ENCODE measurements at regions not wholly inside any gene's neighbourhood (a gene's known extent, or its start where the extent isn't known, plus 50 kb on each side); places are given as distances from the start of the nearest gene placed in this dataset.

DNA sequence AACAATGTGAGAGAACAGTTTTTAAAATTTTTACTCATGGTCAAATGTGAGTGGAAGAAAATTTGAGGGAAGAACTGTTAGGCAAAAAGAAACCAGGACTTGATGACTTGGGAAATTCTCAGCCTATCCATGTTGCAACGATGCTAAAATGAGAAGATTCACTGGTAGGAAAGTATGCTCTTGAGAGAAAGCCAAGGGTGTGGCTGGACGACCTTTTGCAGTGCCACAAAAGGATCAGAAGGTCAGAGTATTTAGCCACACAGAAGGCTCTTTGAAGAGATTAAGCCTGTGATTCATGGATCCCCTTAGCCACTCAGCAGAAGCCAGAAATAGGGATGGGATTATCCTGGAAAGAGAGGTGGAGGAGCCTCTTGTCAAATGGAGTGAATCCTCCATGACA lies 336.8 kb downstream of the LRIG3 start:
- no peaks in the 10 kb centered on the region for H3K4me1 ChIP-seq (ENCODE audit: control insufficient read depth in 4 of 4, insufficient read depth in 4 of 4, low read length in 3 of 4)
- TF ChIP-seq NR2F2 (IDR thresholded peaks at IDR 0.05) (no peak), RAD21 (IDR thresholded peaks at IDR 0.05) (no peak), FOXA2 (IDR thresholded peaks at IDR 0.05) (no peak), SP1 (IDR thresholded peaks at IDR 0.05) (no peak)
- no peak for DNase-seq (ENCODE audit: low spot score)
- 59% methylated on average over 2 of the region's 2 CpGs for WGBS
- H3K36me3 ChIP-seq (ENCODE audit: control insufficient read depth in 4 of 4, insufficient read depth in 3 of 4, low read depth in 1 of 4, low read length in 3 of 4) = no peaks in the 10 kb centered on the region
- H3K27me3 ChIP-seq (ENCODE audit: control insufficient read depth in 4 of 4, insufficient read depth in 4 of 4, low read length in 3 of 4) = no peaks in the 10 kb centered on the region
- no peak overlapping the region for H3K9ac ChIP-seq (ENCODE audit: low read depth in 1 of 2, low read length in 2 of 2)
- H3K9me3 ChIP-seq (ENCODE audit: control insufficient read depth in 4 of 4, low read length in 3 of 4) = no peaks in the 10 kb centered on the region
- no peak overlapping the region for H3K4me3 ChIP-seq (ENCODE audit: low read depth in 1 of 3, low read length in 3 of 3)
- H3K27ac ChIP-seq (ENCODE audit: low read depth in 1 of 2, low read length in 2 of 2) = no peak overlapping the region

DNA sequence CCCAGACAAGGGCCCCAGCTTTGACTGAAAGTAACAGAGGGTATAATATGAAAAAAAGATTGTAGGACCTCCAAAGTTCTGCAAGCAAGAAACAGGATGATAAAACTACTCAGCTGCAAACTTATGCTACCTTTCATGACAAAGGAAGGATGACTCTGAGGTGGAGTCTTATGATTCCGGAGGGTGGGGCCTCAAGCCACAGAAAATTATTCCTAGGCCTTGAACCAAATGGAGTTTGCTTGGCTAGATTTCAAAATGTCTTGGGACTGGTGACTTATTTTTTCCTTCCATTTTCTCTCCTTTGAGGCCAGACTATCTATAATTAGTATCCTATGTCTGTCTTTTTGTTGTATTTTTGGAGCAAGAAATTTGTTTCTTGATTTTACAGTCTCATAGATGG lies 336.4 kb downstream of the LRIG3 start:
- Histone ChIP-seq H3K4me3 (ENCODE audit: low read depth in 1 of 3, low read length in 3 of 3) (no peak overlapping the region), H3K9me3 (ENCODE audit: control insufficient read depth in 4 of 4, low read length in 3 of 4) (no peaks in the 10 kb centered on the region), H3K36me3 (ENCODE audit: control insufficient read depth in 4 of 4, insufficient read depth in 3 of 4, low read depth in 1 of 4, low read length in 3 of 4) (no peaks in the 10 kb centered on the region), H3K9ac (ENCODE audit: low read depth in 1 of 2, low read length in 2 of 2) (no peak overlapping the region), H3K4me1 (ENCODE audit: control insufficient read depth in 4 of 4, insufficient read depth in 4 of 4, low read length in 3 of 4) (no peaks in the 10 kb centered on the region), H3K27me3 (ENCODE audit: control insufficient read depth in 4 of 4, insufficient read depth in 4 of 4, low read length in 3 of 4) (no peaks in the 10 kb centered on the region), H3K27ac (ENCODE audit: low read depth in 1 of 2, low read length in 2 of 2) (no peak overlapping the region)
- TF ChIP-seq HNF4A (conservative IDR thresholded peaks at IDR 0.05) (no peak), NR2F2 (IDR thresholded peaks at IDR 0.05) (no peak), GABPA (IDR thresholded peaks at IDR 0.05 in 1 of 2, conservative IDR thresholded peaks at IDR 0.05 in 1 of 2) (no peak), MAX (IDR thresholded peaks at IDR 0.05) (no peak)
- DNase-seq (ENCODE audit: low spot score) = no peak
- 84% methylated on average over 1 of the region's 1 CpG for WGBS

DNA sequence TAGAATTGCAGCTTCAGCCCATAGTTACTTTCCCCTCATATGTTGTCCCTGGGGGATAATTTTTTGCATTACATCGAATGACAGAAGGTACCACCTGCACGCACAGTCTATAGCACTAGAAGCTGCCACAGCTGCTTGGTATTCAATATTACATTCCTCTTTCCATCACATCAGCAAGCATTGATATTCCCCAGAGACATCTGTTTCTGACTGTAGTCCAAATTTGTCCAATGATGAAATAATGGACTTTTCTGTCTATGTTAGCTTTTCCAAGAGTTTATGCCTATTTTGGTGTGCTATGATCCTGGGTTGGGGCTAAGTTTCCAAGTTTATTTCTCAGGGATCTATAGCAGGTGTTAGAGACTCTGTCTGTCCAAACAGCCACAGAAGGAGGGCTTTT lies 335.4 kb downstream of the LRIG3 start:
- WGBS = 85% methylated on average over 2 of the region's 2 CpGs
- Histone ChIP-seq H3K4me3 (ENCODE audit: low read depth in 1 of 3, low read length in 3 of 3) (no peak overlapping the region), H3K9ac (ENCODE audit: low read depth in 1 of 2, low read length in 2 of 2) (no peak overlapping the region), H3K4me1 (ENCODE audit: control insufficient read depth in 4 of 4, insufficient read depth in 4 of 4, low read length in 3 of 4) (no peaks in the 10 kb centered on the region), H3K9me3 (ENCODE audit: control insufficient read depth in 4 of 4, low read length in 3 of 4) (no peaks in the 10 kb centered on the region), H3K27ac (ENCODE audit: low read depth in 1 of 2, low read length in 2 of 2) (no peak overlapping the region), H3K27me3 (ENCODE audit: control insufficient read depth in 4 of 4, insufficient read depth in 4 of 4, low read length in 3 of 4) (no peaks in the 10 kb centered on the region), H3K36me3 (ENCODE audit: control insufficient read depth in 4 of 4, insufficient read depth in 3 of 4, low read depth in 1 of 4, low read length in 3 of 4) (no peaks in the 10 kb centered on the region)
- no peak for DNase-seq (ENCODE audit: low spot score)
- TF ChIP-seq GABPA (IDR thresholded peaks at IDR 0.05 in 1 of 2, conservative IDR thresholded peaks at IDR 0.05 in 1 of 2) (no peak), FOXA2 (IDR thresholded peaks at IDR 0.05) (no peak), MAX (IDR thresholded peaks at IDR 0.05) (no peak), RAD21 (IDR thresholded peaks at IDR 0.05) (no peak), HNF4G (IDR thresholded peaks at IDR 0.05) (no peak), ZBTB33 (IDR thresholded peaks at IDR 0.05) (no peak)
- TF ChIP-seq, protein P1, sequence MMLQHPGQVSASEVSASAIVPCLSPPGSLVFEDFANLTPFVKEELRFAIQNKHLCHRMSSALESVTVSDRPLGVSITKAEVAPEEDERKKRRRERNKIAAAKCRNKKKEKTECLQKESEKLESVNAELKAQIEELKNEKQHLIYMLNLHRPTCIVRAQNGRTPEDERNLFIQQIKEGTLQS (IDR thresholded peaks at IDR 0.05) = no peak

DNA sequence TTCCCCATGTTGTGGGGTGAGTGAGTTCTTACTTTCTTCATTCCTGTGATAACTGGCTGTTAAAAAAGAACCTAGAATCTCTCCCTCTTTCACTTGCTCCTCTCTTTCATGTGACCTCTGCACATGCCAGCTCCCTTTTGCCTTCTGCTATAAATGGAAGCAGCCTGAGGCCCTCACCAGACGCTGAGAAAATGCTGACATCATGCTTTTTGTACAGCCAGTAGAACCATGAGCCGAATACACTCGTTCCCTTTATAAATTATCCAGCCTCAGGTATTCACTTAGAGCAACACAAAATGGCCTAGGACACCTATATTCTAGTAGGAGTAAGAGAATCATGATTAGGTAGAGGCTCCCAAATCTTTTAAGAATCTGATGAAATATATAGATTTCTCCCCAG lies 333.5 kb downstream of the LRIG3 start:
- H3K9ac ChIP-seq (ENCODE audit: low read depth in 1 of 2, low read length in 2 of 2) = no peak overlapping the region
- no peaks in the 10 kb centered on the region for H3K4me1 ChIP-seq (ENCODE audit: control insufficient read depth in 4 of 4, insufficient read depth in 4 of 4, low read length in 3 of 4)
- no peaks in the 10 kb centered on the region for H3K27me3 ChIP-seq (ENCODE audit: control insufficient read depth in 4 of 4, insufficient read depth in 4 of 4, low read length in 3 of 4)
- TF ChIP-seq, protein P2, sequence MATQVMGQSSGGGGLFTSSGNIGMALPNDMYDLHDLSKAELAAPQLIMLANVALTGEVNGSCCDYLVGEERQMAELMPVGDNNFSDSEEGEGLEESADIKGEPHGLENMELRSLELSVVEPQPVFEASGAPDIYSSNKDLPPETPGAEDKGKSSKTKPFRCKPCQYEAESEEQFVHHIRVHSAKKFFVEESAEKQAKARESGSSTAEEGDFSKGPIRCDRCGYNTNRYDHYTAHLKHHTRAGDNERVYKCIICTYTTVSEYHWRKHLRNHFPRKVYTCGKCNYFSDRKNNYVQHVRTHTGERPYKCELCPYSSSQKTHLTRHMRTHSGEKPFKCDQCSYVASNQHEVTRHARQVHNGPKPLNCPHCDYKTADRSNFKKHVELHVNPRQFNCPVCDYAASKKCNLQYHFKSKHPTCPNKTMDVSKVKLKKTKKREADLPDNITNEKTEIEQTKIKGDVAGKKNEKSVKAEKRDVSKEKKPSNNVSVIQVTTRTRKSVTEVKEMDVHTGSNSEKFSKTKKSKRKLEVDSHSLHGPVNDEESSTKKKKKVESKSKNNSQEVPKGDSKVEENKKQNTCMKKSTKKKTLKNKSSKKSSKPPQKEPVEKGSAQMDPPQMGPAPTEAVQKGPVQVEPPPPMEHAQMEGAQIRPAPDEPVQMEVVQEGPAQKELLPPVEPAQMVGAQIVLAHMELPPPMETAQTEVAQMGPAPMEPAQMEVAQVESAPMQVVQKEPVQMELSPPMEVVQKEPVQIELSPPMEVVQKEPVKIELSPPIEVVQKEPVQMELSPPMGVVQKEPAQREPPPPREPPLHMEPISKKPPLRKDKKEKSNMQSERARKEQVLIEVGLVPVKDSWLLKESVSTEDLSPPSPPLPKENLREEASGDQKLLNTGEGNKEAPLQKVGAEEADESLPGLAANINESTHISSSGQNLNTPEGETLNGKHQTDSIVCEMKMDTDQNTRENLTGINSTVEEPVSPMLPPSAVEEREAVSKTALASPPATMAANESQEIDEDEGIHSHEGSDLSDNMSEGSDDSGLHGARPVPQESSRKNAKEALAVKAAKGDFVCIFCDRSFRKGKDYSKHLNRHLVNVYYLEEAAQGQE (IDR thresholded peaks at IDR 0.05) = no peak
- TF ChIP-seq EGR1 (IDR thresholded peaks at IDR 0.05; ENCODE audit: low read depth in 2 of 2) (no peak), SP1 (IDR thresholded peaks at IDR 0.05) (no peak), MAX (IDR thresholded peaks at IDR 0.05) (no peak), TAF1 (conservative IDR thresholded peaks at IDR 0.05) (no peak), HNF4G (IDR thresholded peaks at IDR 0.05) (no peak)
- TF ChIP-seq, protein P1 (IDR thresholded peaks at IDR 0.05) = no peak
- no peak overlapping the region for H3K4me3 ChIP-seq (ENCODE audit: low read depth in 1 of 3, low read length in 3 of 3)
- WGBS = 83% methylated on average over 3 of the region's 3 CpGs
- H3K36me3 ChIP-seq (ENCODE audit: control insufficient read depth in 4 of 4, insufficient read depth in 3 of 4, low read depth in 1 of 4, low read length in 3 of 4) = no peaks in the 10 kb centered on the region
- no peaks in the 10 kb centered on the region for H3K9me3 ChIP-seq (ENCODE audit: control insufficient read depth in 4 of 4, low read length in 3 of 4)
- no peak overlapping the region for H3K27ac ChIP-seq (ENCODE audit: low read depth in 1 of 2, low read length in 2 of 2)
- DNase-seq (ENCODE audit: low spot score) = no peak

Measured in liver (tissue), 7 donors.